ENCODE measurements at regions not wholly inside any gene's neighbourhood (a gene's known extent, or its start where the extent isn't known, plus 50 kb on each side); places are given as distances from the start of the nearest gene placed in this dataset.

- ATAC-seq = peak; percentile 40; the same call in 1 of the 3 replicates
- TF ChIP-seq ZNF70 (CRISPR knock-in tag; IDR thresholded peaks at IDR 0.05) = no peak
- no peak for TF ChIP-seq CSDC2 (CRISPR knock-in tag; IDR thresholded peaks at IDR 0.05)
- no peak for TF ChIP-seq ZFP30 (CRISPR knock-in tag; IDR thresholded peaks at IDR 0.05)
- no peak for TF ChIP-seq ISL1 (CRISPR knock-in tag; IDR thresholded peaks at IDR 0.05)
- no peak for TF ChIP-seq TCF4 (CRISPR knock-in tag; IDR thresholded peaks at IDR 0.05; ENCODE audit: borderline replicate concordance)
- TF ChIP-seq OSR1 (CRISPR knock-in tag; IDR thresholded peaks at IDR 0.05) = no peak
- TF ChIP-seq ZFP3 (CRISPR knock-in tag; IDR thresholded peaks at IDR 0.05) = no peak
- no peak for TF ChIP-seq RARB (CRISPR knock-in tag; IDR thresholded peaks at IDR 0.05)
- TF ChIP-seq PPARA (CRISPR knock-in tag; IDR thresholded peaks at IDR 0.05; ENCODE audit: borderline replicate concordance) = no peak
- no peak for TF ChIP-seq ARNTL (CRISPR knock-in tag; IDR thresholded peaks at IDR 0.05; ENCODE audit: borderline replicate concordance, low read depth)
- TF ChIP-seq TOX (CRISPR knock-in tag; IDR thresholded peaks at IDR 0.05; ENCODE audit: borderline replicate concordance) = no peak
- no peak for TF ChIP-seq ZNF565 (CRISPR knock-in tag; conservative IDR thresholded peaks at IDR 0.05; ENCODE audit: low read depth)
- no peak for TF ChIP-seq CREB5 (CRISPR knock-in tag; IDR thresholded peaks at IDR 0.05; ENCODE audit: low read depth)
These were observed 251.1 kb downstream of the TJP1 start for GRCh38 chr15:29570948-29571791.

- TF ChIP-seq ESRRG (CRISPR knock-in tag; IDR thresholded peaks at IDR 0.05) (no peak), ARNTL (CRISPR knock-in tag; IDR thresholded peaks at IDR 0.05; ENCODE audit: borderline replicate concordance, low read depth) (no peak), RARB (CRISPR knock-in tag; IDR thresholded peaks at IDR 0.05) (no peak), CREB5 (CRISPR knock-in tag; IDR thresholded peaks at IDR 0.05; ENCODE audit: low read depth) (no peak), TCF4 (CRISPR knock-in tag; IDR thresholded peaks at IDR 0.05; ENCODE audit: borderline replicate concordance) (no peak), ZNF565 (CRISPR knock-in tag; conservative IDR thresholded peaks at IDR 0.05; ENCODE audit: low read depth) (no peak), BACH2 (CRISPR knock-in tag; IDR thresholded peaks at IDR 0.05; ENCODE audit: borderline replicate concordance) (no peak), OSR1 (CRISPR knock-in tag; IDR thresholded peaks at IDR 0.05) (no peak), TOX (CRISPR knock-in tag; IDR thresholded peaks at IDR 0.05; ENCODE audit: borderline replicate concordance) (no peak), ISL1 (CRISPR knock-in tag; IDR thresholded peaks at IDR 0.05) (no peak)
- no peak; the same call in 1 of the 3 replicates for ATAC-seq
These were observed 251.9 kb downstream of the TJP1 start for GRCh38 chr15:29570121-29570947.

DNA sequence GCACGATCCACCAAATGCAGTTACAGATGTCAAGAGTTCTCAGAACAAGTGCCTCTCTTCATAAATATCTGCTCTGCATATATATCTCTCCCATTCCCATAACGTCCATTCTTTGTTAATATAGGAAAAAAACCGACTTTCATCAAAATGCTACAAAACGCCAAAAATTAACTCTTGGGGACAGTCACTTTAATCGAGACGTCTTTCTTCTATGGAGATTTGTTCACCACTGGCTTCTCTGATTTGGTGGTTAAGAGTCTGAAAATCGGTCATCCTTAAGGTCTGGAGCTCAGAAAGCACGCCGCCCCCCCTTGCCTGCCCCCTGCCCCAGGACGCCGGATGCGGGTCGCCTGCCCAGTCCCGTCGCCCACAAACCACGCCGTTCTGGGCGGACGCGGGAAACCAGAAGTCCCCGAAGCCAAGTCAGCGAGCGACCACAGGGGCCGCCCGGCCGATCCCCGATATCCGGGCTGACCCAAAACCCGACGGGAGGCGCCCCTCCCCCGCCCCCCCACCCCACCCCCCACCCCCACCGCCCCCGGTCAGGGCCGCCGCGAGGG, 252.7 kb downstream of the TJP1 start:
- no peak for ATAC-seq
- TF ChIP-seq, protein P1, sequence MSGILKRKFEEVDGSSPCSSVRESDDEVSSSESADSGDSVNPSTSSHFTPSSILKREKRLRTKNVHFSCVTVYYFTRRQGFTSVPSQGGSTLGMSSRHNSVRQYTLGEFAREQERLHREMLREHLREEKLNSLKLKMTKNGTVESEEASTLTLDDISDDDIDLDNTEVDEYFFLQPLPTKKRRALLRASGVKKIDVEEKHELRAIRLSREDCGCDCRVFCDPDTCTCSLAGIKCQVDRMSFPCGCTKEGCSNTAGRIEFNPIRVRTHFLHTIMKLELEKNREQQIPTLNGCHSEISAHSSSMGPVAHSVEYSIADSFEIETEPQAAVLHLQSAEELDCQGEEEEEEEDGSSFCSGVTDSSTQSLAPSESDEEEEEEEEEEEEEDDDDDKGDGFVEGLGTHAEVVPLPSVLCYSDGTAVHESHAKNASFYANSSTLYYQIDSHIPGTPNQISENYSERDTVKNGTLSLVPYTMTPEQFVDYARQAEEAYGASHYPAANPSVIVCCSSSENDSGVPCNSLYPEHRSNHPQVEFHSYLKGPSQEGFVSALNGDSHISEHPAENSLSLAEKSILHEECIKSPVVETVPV (CRISPR knock-in tag; IDR thresholded peaks at IDR 0.05) = no peak
- TF ChIP-seq ZNF70 (CRISPR knock-in tag; IDR thresholded peaks at IDR 0.05) (no peak), TOX (CRISPR knock-in tag; IDR thresholded peaks at IDR 0.05; ENCODE audit: borderline replicate concordance) (no peak), CSDC2 (CRISPR knock-in tag; IDR thresholded peaks at IDR 0.05) (no peak), OSR1 (CRISPR knock-in tag; IDR thresholded peaks at IDR 0.05) (no peak), GLIS3 (CRISPR knock-in tag; IDR thresholded peaks at IDR 0.05) (no peak), RARB (CRISPR knock-in tag; IDR thresholded peaks at IDR 0.05) (no peak), ESRRG (CRISPR knock-in tag; IDR thresholded peaks at IDR 0.05) (no peak), POU6F1 (CRISPR knock-in tag; IDR thresholded peaks at IDR 0.05; ENCODE audit: borderline replicate concordance, low read depth) (no peak), PPARA (CRISPR knock-in tag; IDR thresholded peaks at IDR 0.05; ENCODE audit: borderline replicate concordance) (no peak), ZFP3 (CRISPR knock-in tag; IDR thresholded peaks at IDR 0.05) (no peak), ZNF8 (CRISPR knock-in tag; IDR thresholded peaks at IDR 0.05) (no peak), ISL1 (CRISPR knock-in tag; IDR thresholded peaks at IDR 0.05) (no peak), SNAI2 (CRISPR knock-in tag; IDR thresholded peaks at IDR 0.05) (no peak), ZC3H10 (CRISPR knock-in tag; IDR thresholded peaks at IDR 0.05) (no peak), ZNF565 (CRISPR knock-in tag; conservative IDR thresholded peaks at IDR 0.05; ENCODE audit: low read depth) (no peak), BACH2 (CRISPR knock-in tag; IDR thresholded peaks at IDR 0.05; ENCODE audit: borderline replicate concordance) (no peak), TCF4 (CRISPR knock-in tag; IDR thresholded peaks at IDR 0.05; ENCODE audit: borderline replicate concordance) (no peak)
- TF ChIP-seq, protein P2, sequence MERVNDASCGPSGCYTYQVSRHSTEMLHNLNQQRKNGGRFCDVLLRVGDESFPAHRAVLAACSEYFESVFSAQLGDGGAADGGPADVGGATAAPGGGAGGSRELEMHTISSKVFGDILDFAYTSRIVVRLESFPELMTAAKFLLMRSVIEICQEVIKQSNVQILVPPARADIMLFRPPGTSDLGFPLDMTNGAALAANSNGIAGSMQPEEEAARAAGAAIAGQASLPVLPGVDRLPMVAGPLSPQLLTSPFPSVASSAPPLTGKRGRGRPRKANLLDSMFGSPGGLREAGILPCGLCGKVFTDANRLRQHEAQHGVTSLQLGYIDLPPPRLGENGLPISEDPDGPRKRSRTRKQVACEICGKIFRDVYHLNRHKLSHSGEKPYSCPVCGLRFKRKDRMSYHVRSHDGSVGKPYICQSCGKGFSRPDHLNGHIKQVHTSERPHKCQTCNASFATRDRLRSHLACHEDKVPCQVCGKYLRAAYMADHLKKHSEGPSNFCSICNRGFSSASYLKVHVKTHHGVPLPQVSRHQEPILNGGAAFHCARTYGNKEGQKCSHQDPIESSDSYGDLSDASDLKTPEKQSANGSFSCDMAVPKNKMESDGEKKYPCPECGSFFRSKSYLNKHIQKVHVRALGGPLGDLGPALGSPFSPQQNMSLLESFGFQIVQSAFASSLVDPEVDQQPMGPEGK (CRISPR knock-in tag; IDR thresholded peaks at IDR 0.05; ENCODE audit: borderline replicate concordance) = no peak
- TF ChIP-seq, protein P3, sequence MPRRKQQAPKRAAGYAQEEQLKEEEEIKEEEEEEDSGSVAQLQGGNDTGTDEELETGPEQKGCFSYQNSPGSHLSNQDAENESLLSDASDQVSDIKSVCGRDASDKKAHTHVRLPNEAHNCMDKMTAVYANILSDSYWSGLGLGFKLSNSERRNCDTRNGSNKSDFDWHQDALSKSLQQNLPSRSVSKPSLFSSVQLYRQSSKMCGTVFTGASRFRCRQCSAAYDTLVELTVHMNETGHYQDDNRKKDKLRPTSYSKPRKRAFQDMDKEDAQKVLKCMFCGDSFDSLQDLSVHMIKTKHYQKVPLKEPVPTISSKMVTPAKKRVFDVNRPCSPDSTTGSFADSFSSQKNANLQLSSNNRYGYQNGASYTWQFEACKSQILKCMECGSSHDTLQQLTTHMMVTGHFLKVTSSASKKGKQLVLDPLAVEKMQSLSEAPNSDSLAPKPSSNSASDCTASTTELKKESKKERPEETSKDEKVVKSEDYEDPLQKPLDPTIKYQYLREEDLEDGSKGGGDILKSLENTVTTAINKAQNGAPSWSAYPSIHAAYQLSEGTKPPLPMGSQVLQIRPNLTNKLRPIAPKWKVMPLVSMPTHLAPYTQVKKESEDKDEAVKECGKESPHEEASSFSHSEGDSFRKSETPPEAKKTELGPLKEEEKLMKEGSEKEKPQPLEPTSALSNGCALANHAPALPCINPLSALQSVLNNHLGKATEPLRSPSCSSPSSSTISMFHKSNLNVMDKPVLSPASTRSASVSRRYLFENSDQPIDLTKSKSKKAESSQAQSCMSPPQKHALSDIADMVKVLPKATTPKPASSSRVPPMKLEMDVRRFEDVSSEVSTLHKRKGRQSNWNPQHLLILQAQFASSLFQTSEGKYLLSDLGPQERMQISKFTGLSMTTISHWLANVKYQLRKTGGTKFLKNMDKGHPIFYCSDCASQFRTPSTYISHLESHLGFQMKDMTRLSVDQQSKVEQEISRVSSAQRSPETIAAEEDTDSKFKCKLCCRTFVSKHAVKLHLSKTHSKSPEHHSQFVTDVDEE (CRISPR knock-in tag; IDR thresholded peaks at IDR 0.05) = no peak

Data from SK-N-SH treated with all-trans-retinoic acid at 6 μM for 48 hours (cell line).